ENCODE measurements at regions not wholly inside any gene's neighbourhood (a gene's known extent, or its start where the extent isn't known, plus 50 kb on each side); places are given as distances from the start of the nearest gene placed in this dataset.
"Not testable (repeated sequence)": the region's sequence is repeated elsewhere in the genome, so short reads cannot be mapped to it uniquely, and the experiment has no call there.

GRCh38 chr4:23978002-23978401 lies 88.2 kb upstream of the PPARGC1A start:
- DNase-seq: no peak

GRCh38 chr4:23976423-23976822 lies 86.6 kb upstream of the PPARGC1A start:
- no peak for DNase-seq

GRCh38 chr4:23973308-23973855 lies 83.5 kb upstream of the PPARGC1A start:
- DNase-seq: no peak

GRCh38 chr4:23972805-23973204 lies 83.0 kb upstream of the PPARGC1A start:
- no peak for DNase-seq

- DNase-seq: no peak
Observed at GRCh38 chr4:23972187-23972586, 82.3 kb upstream of the PPARGC1A start.

- DNase-seq: no peak
Observed at GRCh38 chr4:23970201-23970850, 80.5 kb upstream of the PPARGC1A start.

- DNase-seq: no peak
Observed at GRCh38 chr4:23969635-23970145, 79.8 kb upstream of the PPARGC1A start.

GRCh38 chr4:23967281-23967680 lies 77.4 kb upstream of the PPARGC1A start:
- no peak for DNase-seq

GRCh38 chr4:23966725-23967124 lies 76.9 kb upstream of the PPARGC1A start:
- no peak for DNase-seq

GRCh38 chr4:23962462-23962861 lies 72.6 kb upstream of the PPARGC1A start:
- DNase-seq: no peak

GRCh38 chr4:23961395-23961794 lies 71.5 kb upstream of the PPARGC1A start:
- not testable (repeated sequence) for DNase-seq

- DNase-seq: no peak
Observed at GRCh38 chr4:23959396-23960148, 69.7 kb upstream of the PPARGC1A start.

- no peak for DNase-seq
Observed at GRCh38 chr4:23958749-23959148, 68.9 kb upstream of the PPARGC1A start.

- DNase-seq: no peak
Observed at GRCh38 chr4:23957465-23957864, 67.6 kb upstream of the PPARGC1A start.

- no peak for DNase-seq
Observed at GRCh38 chr4:23956601-23957364, 66.9 kb upstream of the PPARGC1A start.

- DNase-seq: no peak
Observed at GRCh38 chr4:23952258-23952657, 62.4 kb upstream of the PPARGC1A start.

- no peak for DNase-seq
Observed at GRCh38 chr4:23947826-23948225, 58.0 kb upstream of the PPARGC1A start.

- DNase-seq: no peak
Observed at GRCh38 chr4:23946299-23946698, 56.5 kb upstream of the PPARGC1A start.

GRCh38 chr4:23945451-23946017 lies 55.7 kb upstream of the PPARGC1A start:
- DNase-seq: no peak

GRCh38 chr4:23944556-23944955 lies 54.7 kb upstream of the PPARGC1A start:
- DNase-seq: not testable (repeated sequence)

GRCh38 chr4:23943478-23943877 lies 53.6 kb upstream of the PPARGC1A start:
- no peak for DNase-seq

GRCh38 chr4:23942471-23942870 lies 52.6 kb upstream of the PPARGC1A start:
- DNase-seq: no peak
